HCT116 (cell line): ENCODE measurements at regions not wholly inside any gene's neighbourhood (a gene's known extent, or its start where the extent isn't known, plus 50 kb on each side); places are given as distances from the start of the nearest gene placed in this dataset.

Experiments used
- ATAC-seq: fragments of 200-7000 bp; cut with Tn5 transposase; 2 replicates; pipeline ENCODE4 v1.9.1; 2020; ENCODE audit warnings: mild to moderate bottlenecking, moderate library complexity
- BruUV-seq: library from RNA; stranded (reverse); fragments of 400-500 nt; replicated peaks from 2 replicates; lab custom pipeline; 2021; lab: Mats Ljungman, UMichigan
- CTCF ChIA-PET: fragments of 300-600 bp; sonication (Branson Sonifier 250); formaldehyde crosslinking; loops from one replicate; lab custom pipeline; 2021; ENCODE audit warnings: antibody characterized with exemption; lab: Charles Lee
- POLR2A ChIA-PET: fragments of 300-600, 350-600 bp; sonication (Branson Sonifier 250); formaldehyde crosslinking; loops from one replicate; lab custom pipeline; 2021; ENCODE audit warnings: antibody characterized with exemption; lab: Charles Lee
- RAD21 ChIA-PET, 2 experiments: fragments of 300-600 bp; sonication (Branson Sonifier 250); formaldehyde crosslinking; loops; one replicate each; lab custom pipeline; 2023; ENCODE audit warnings: low total read pairs in 2 of 2; ENCODE audit not compliant: uncharacterized antibody in 2 of 2, unreplicated experiment in 2 of 2, low non-redundant PET in 1 of 2; lab: Charles Lee
- DNase-seq: peaks from one replicate; pipeline ENCODE4 v3.0.0-alpha.2; 2010; ENCODE audit warnings: low read depth, low spot score
- H2AFZ ChIP-seq: fragments of 200-600 bp; shearing (Covaris generic), sonication (generic); 2 replicates; pipeline ENCODE4 v1.6.1; 2017; ENCODE audit warnings: low read depth, mixed run types, mixed read lengths, antibody characterized with exemption, low read length; ENCODE audit not compliant: poor library complexity, severe bottlenecking
- H3K27ac ChIP-seq: 2 replicates; pipeline ENCODE4 v1.5.1; 2012; ENCODE audit warnings: low read depth, low read length
- H3K27me3 ChIP-seq: fragments of 200-600 bp; sonication (generic); 2 replicates; pipeline ENCODE4 v1.6.1; 2016; ENCODE audit warnings: mixed run types, low read length, mixed read lengths; ENCODE audit not compliant: insufficient read depth
- H3K36me3 ChIP-seq, 2 experiments: fragments of 200-500 bp in 1 of 2; fragments of 200-600 bp in 1 of 2; sonication (Bioruptor generic) in 1 of 2; sonication (generic) in 1 of 2; 2 replicates each; pipeline versions ENCODE4 v1.5.1 to v1.6.1; 2014 to 2016; ENCODE audit warnings: low read length in 2 of 2, inconsistent platforms in 1 of 2, mixed read lengths in 1 of 2, mixed run types in 1 of 2; ENCODE audit not compliant: insufficient read depth in 2 of 2, control insufficient read depth in 1 of 2
- H3K4me1 ChIP-seq, 2 experiments: fragments of 200-600 bp in 1 of 2; sonication (generic) in 1 of 2; 2 replicates each; pipeline versions ENCODE4 v1.5.1 to v1.6.1; 2012 to 2017; ENCODE audit warnings: low read length in 2 of 2, inconsistent platforms in 1 of 2, mild to moderate bottlenecking in 1 of 2, mixed read lengths in 1 of 2, mixed run types in 1 of 2, moderate library complexity in 1 of 2; ENCODE audit not compliant: insufficient read depth in 2 of 2, control insufficient read depth in 1 of 2
- H3K4me2 ChIP-seq: fragments of 200-600 bp; sonication (generic); 2 replicates; pipeline ENCODE4 v1.6.1; 2017; ENCODE audit warnings: mixed run types, low read length, mixed read lengths
- H3K4me3 ChIP-seq, 2 experiments: fragments of 200-600 bp in 1 of 2; sonication (generic) in 1 of 2; replicated peaks in 1 of 2; 2 replicates each; pipeline ENCODE4 v1.5.1; 2011 to 2016; ENCODE audit warnings: low read length in 2 of 2, control low read depth in 1 of 2, low read depth in 1 of 2, mild to moderate bottlenecking in 1 of 2, mixed read lengths in 1 of 2, mixed run types in 1 of 2
- H3K79me2 ChIP-seq: fragments of 200-600 bp; sonication (generic); 2 replicates; pipeline ENCODE4 v1.6.1; 2017; ENCODE audit warnings: mild to moderate bottlenecking, mixed run types, low read length, moderate library complexity, mixed read lengths; ENCODE audit not compliant: insufficient read depth
- H3K9ac ChIP-seq: fragments of 200-600 bp; sonication (generic); 2 replicates; pipeline ENCODE4 v1.6.1; 2016; ENCODE audit warnings: low read length, mixed read lengths
- H3K9me2 ChIP-seq: fragments of 200-600 bp; sonication (generic), shearing (Covaris generic); 2 replicates; pipeline ENCODE4 v1.6.1; 2017; ENCODE audit warnings: mixed run types, mild to moderate bottlenecking, moderate library complexity; ENCODE audit not compliant: insufficient read depth
- H3K9me3 ChIP-seq, 2 experiments: fragments of 200-500 bp in 1 of 2; fragments of 200-600 bp in 1 of 2; sonication (Bioruptor generic) in 1 of 2; sonication (generic) in 1 of 2; 2 replicates each; pipeline ENCODE4 v1.6.1; 2014 to 2017; ENCODE audit warnings: low read length in 2 of 2, mixed read lengths in 2 of 2, inconsistent platforms in 1 of 2, low read depth in 1 of 2, mild to moderate bottlenecking in 1 of 2, mixed run types in 1 of 2, moderate library complexity in 1 of 2; ENCODE audit not compliant: control insufficient read depth in 1 of 2, insufficient read depth in 1 of 2
- H4K20me1 ChIP-seq: fragments of 200-600 bp; sonication (generic), shearing (Covaris generic); 2 replicates; pipeline ENCODE4 v1.6.1; 2017; ENCODE audit warnings: mixed run types, mild to moderate bottlenecking, moderate library complexity; ENCODE audit not compliant: insufficient read depth
- ATF3 ChIP-seq: IDR thresholded peaks from 2 replicates; pipeline ENCODE4 v1.6.1; 2012
- CBX3 ChIP-seq: IDR thresholded peaks from 2 replicates; pipeline ENCODE4 v1.6.1; 2012; ENCODE audit warnings: low read depth
- CTCF ChIP-seq, 3 experiments: fragments of 200-600 bp in 1 of 3; sonication (generic) in 1 of 3; IDR thresholded peaks in 2 of 3; conservative IDR thresholded peaks in 1 of 3; 2 replicates each; pipeline ENCODE4 v1.5.1; 2012 to 2017; ENCODE audit warnings: low read depth in 2 of 3, low read length in 2 of 3, antibody characterized with exemption in 1 of 3, borderline replicate concordance in 1 of 3, control low read depth in 1 of 3, mild to moderate bottlenecking in 1 of 3, mixed read lengths in 1 of 3, mixed run types in 1 of 3, moderate library complexity in 1 of 3; ENCODE audit not compliant: insufficient read depth in 1 of 3
- ELF1 ChIP-seq: IDR thresholded peaks from 2 replicates; pipeline ENCODE4 v1.6.1; 2012; ENCODE audit warnings: low read depth, borderline replicate concordance
- EZH2 ChIP-seq: fragments of 200-600 bp; sonication (generic); IDR thresholded peaks from 2 replicates; pipeline ENCODE4 v1.6.1; 2017; ENCODE audit warnings: antibody characterized with exemption, mixed run types
- EZH2phosphoT487 ChIP-seq: fragments of 200-600 bp; IDR thresholded peaks from 2 replicates; pipeline ENCODE4 v1.6.1; 2018; ENCODE audit warnings: antibody characterized with exemption, borderline replicate concordance
- FOSL1 ChIP-seq: IDR thresholded peaks from 2 replicates; pipeline ENCODE4 v1.6.1; 2012; ENCODE audit warnings: low read depth
- POLR2A ChIP-seq: IDR thresholded peaks from 2 replicates; pipeline ENCODE4 v1.7.0; 2011; ENCODE audit warnings: borderline replicate concordance; ENCODE audit not compliant: insufficient read depth, insufficient read length; ENCODE audit errors: extremely low read depth
- RAD21 ChIP-seq: IDR thresholded peaks from 2 replicates; pipeline ENCODE4 v1.6.1; 2012; ENCODE audit warnings: low read depth, mild to moderate bottlenecking
- REST ChIP-seq: IDR thresholded peaks from 2 replicates; pipeline ENCODE4 v1.6.1; 2012; ENCODE audit warnings: low read depth
- TCF7L2 ChIP-seq: IDR thresholded peaks from 2 replicates; pipeline ENCODE4 v1.7.0; 2011; ENCODE audit warnings: borderline replicate concordance, inconsistent platforms; ENCODE audit not compliant: insufficient read depth, insufficient read length; ENCODE audit errors: extremely low read depth
- YY1 ChIP-seq: IDR thresholded peaks from 2 replicates; pipeline ENCODE4 v1.6.1; 2011; ENCODE audit warnings: low read length, low read depth, moderate library complexity, mild to moderate bottlenecking; ENCODE audit not compliant: insufficient replicate concordance; ENCODE audit errors: extremely low read depth
- intact Hi-C: fragments of 100-400 bp; cut with micrococcal nuclease; formaldehyde crosslinking; loops from 2 replicates; pipeline ENCODE4 v1.10.0; 2022

GRCh38 chr11:103536335-103536722 is 427.1 kb downstream of the DYNC2H1 start:
- POLR2A ChIA-PET: no interaction called here
- no TSS peak for BruUV-seq
- ATAC-seq: no peak

More at GRCh38 chr11:103536335-103536722, 427.1 kb downstream of the DYNC2H1 start:
- H3K4me3 ChIP-seq: no peak overlapping the region
- peaks cover 0 to 6% of the 10 kb centered on the region in 2 experiments; a peak in 1 of 4 replicates for H3K4me1 ChIP-seq
- H4K20me1 ChIP-seq: no peaks in the 10 kb centered on the region
- CTCF ChIA-PET: interaction anchor here (1.7 kb wide), 1 partner anchor 9 kb away, joined by 7 read pairs; no protein-coding TSS in a partner anchor
- H3K9me3 ChIP-seq: peaks cover 0 to 5% of the 10 kb centered on the region in 2 experiments; a peak in 2 of 4 replicates
- TF ChIP-seq REST: no peak
- TF ChIP-seq ELF1: no peak
- no peak for TF ChIP-seq FOSL1
- no peak for TF ChIP-seq CBX3
- TF ChIP-seq ATF3: no peak
- TF ChIP-seq CTCF (IDR thresholded peaks at IDR 0.05 in 2 of 3, conservative IDR thresholded peaks at IDR 0.05 in 1 of 3; ENCODE audit: borderline replicate concordance in 1 of 3, insufficient read depth in 1 of 3, low read depth in 2 of 3, low read length in 2 of 3): no peak
- no peak for TF ChIP-seq EZH2
- TF ChIP-seq POLR2A: no peak
- no peak for TF ChIP-seq YY1
- no peak for TF ChIP-seq EZH2phosphoT487
- no peak for TF ChIP-seq TCF7L2
- TF ChIP-seq RAD21: no peak
- no peaks in the 10 kb centered on the region; the same call in 1 of the 2 replicates for H3K9me2 ChIP-seq
- H3K27me3 ChIP-seq: no peaks in the 10 kb centered on the region
- no peaks in the 10 kb centered on the region for H3K36me3 ChIP-seq
- RAD21 ChIA-PET: no interaction called here
- intact Hi-C loops: no loop called here
- DNase-seq: no peak
- no peak overlapping the region for H3K9ac ChIP-seq
- no peak overlapping the region for H3K4me2 ChIP-seq
- no peak overlapping the region for H3K27ac ChIP-seq
- H2AFZ ChIP-seq: no peak overlapping the region
- H3K79me2 ChIP-seq: no peaks in the 10 kb centered on the region
